Neural cell (in vitro differentiated cells): ENCODE measurements at regions not wholly inside any gene's neighbourhood (a gene's known extent, or its start where the extent isn't known, plus 50 kb on each side); places are given as distances from the start of the nearest gene placed in this dataset.

Experiments
- CTCF ChIP-seq: fragments of 450-650 bp; IDR thresholded peaks from 2 replicates; pipeline ENCODE4 v1.5.1; 2014; ENCODE audit warnings: antibody characterized with exemption, mild to moderate bottlenecking, moderate library complexity; ENCODE audit not compliant: poor library complexity, severe bottlenecking
- EP300 ChIP-seq: fragments of 450-650 bp; conservative IDR thresholded peaks from 2 replicates; pipeline ENCODE4 v1.6.1; 2014; ENCODE audit warnings: antibody characterized with exemption, mild to moderate bottlenecking, moderate library complexity; ENCODE audit not compliant: poor library complexity, severe bottlenecking
- EZH2 ChIP-seq: fragments of 200-600, 300-800 bp; shearing (Covaris generic), sonication (generic); IDR thresholded peaks from 2 replicates; pipeline ENCODE4 v1.6.1; 2014; ENCODE audit warnings: antibody characterized with exemption, low read length, borderline replicate concordance, mild to moderate bottlenecking; ENCODE audit not compliant: insufficient read depth, poor library complexity, severe bottlenecking
- MXI1 ChIP-seq: fragments of 450-650 bp; conservative IDR thresholded peaks from 2 replicates; pipeline ENCODE4 v1.6.1; 2014; ENCODE audit warnings: antibody characterized with exemption, mild to moderate bottlenecking; ENCODE audit not compliant: poor library complexity, severe bottlenecking
- POLR2AphosphoS5 ChIP-seq: IDR thresholded peaks from 2 replicates; pipeline ENCODE4 v1.6.1; 2012
- SMC3 ChIP-seq: fragments of 450-650 bp; conservative IDR thresholded peaks from 2 replicates; pipeline ENCODE4 v1.6.1; 2014; ENCODE audit warnings: antibody characterized with exemption, mild to moderate bottlenecking, moderate library complexity; ENCODE audit not compliant: poor library complexity
- TAF1 ChIP-seq: IDR thresholded peaks from 2 replicates; pipeline ENCODE4 v1.6.1; 2012; ENCODE audit warnings: low read depth
- TF ChIP-seq, protein P1 (sequence below): IDR thresholded peaks from 2 replicates; pipeline ENCODE4 v1.6.1; 2012; ENCODE audit warnings: borderline replicate concordance

GRCh38 chr12:83465632-83466031 lies 778.9 kb downstream of the TMTC2 start:
- TF ChIP-seq EP300 (no peak), POLR2AphosphoS5 (no peak), TAF1 (no peak), EZH2 (no peak), CTCF (no peak), SMC3 (no peak), MXI1 (no peak)
- TF ChIP-seq, protein P1, sequence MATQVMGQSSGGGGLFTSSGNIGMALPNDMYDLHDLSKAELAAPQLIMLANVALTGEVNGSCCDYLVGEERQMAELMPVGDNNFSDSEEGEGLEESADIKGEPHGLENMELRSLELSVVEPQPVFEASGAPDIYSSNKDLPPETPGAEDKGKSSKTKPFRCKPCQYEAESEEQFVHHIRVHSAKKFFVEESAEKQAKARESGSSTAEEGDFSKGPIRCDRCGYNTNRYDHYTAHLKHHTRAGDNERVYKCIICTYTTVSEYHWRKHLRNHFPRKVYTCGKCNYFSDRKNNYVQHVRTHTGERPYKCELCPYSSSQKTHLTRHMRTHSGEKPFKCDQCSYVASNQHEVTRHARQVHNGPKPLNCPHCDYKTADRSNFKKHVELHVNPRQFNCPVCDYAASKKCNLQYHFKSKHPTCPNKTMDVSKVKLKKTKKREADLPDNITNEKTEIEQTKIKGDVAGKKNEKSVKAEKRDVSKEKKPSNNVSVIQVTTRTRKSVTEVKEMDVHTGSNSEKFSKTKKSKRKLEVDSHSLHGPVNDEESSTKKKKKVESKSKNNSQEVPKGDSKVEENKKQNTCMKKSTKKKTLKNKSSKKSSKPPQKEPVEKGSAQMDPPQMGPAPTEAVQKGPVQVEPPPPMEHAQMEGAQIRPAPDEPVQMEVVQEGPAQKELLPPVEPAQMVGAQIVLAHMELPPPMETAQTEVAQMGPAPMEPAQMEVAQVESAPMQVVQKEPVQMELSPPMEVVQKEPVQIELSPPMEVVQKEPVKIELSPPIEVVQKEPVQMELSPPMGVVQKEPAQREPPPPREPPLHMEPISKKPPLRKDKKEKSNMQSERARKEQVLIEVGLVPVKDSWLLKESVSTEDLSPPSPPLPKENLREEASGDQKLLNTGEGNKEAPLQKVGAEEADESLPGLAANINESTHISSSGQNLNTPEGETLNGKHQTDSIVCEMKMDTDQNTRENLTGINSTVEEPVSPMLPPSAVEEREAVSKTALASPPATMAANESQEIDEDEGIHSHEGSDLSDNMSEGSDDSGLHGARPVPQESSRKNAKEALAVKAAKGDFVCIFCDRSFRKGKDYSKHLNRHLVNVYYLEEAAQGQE: no peak
